ENCODE measurements at regions not wholly inside any gene's neighbourhood (a gene's known extent, or its start where the extent isn't known, plus 50 kb on each side); places are given as distances from the start of the nearest gene placed in this dataset.

GRCh38 chr12:113649256-113649830, 177.7 kb upstream of the LHX5 start:
- no peak for DNase-seq

GRCh38 chr12:113647048-113647447, 175.4 kb upstream of the LHX5 start:
- peak; percentile 18 to 19 for DNase-seq

- DNase-seq = no peak
Observed at GRCh38 chr12:113645603-113646002, 173.9 kb upstream of the LHX5 start.

- DNase-seq = no peak
Observed at GRCh38 chr12:113645183-113645582, 173.5 kb upstream of the LHX5 start.

- no peak for DNase-seq
Observed at GRCh38 chr12:113643177-113643974, 171.7 kb upstream of the LHX5 start.

- DNase-seq = no peak
Observed at GRCh38 chr12:113642672-113643071, 171.0 kb upstream of the LHX5 start.

GRCh38 chr12:113642216-113642615, 170.5 kb upstream of the LHX5 start:
- no peak for DNase-seq

GRCh38 chr12:113641426-113642030, 169.9 kb upstream of the LHX5 start:
- no peak for DNase-seq

- no peak for DNase-seq
Observed at GRCh38 chr12:113640837-113641236, 169.2 kb upstream of the LHX5 start.

- no peak for DNase-seq
Observed at GRCh38 chr12:113639474-113639873, 167.8 kb upstream of the LHX5 start.

GRCh38 chr12:113638460-113638775, 166.7 kb upstream of the LHX5 start:
- no peak for DNase-seq

- no peak for DNase-seq
Observed at GRCh38 chr12:113634982-113635381, 163.3 kb upstream of the LHX5 start.

- DNase-seq = no peak
Observed at GRCh38 chr12:113634474-113634873, 162.8 kb upstream of the LHX5 start.

GRCh38 chr12:113633678-113634332, 162.1 kb upstream of the LHX5 start:
- DNase-seq = no peak

- DNase-seq = no peak
Observed at GRCh38 chr12:113630625-113631024, 159.0 kb upstream of the LHX5 start.

GRCh38 chr12:113625499-113625898, 153.8 kb upstream of the LHX5 start:
- no peak for DNase-seq

GRCh38 chr12:113622410-113622809, 150.7 kb upstream of the LHX5 start:
- DNase-seq = no peak

GRCh38 chr12:113620437-113620976, 148.8 kb upstream of the LHX5 start:
- no peak for DNase-seq

GRCh38 chr12:113619202-113619601, 147.5 kb upstream of the LHX5 start:
- DNase-seq = no peak

GRCh38 chr12:113613414-113613813, 141.7 kb upstream of the LHX5 start:
- DNase-seq = no peak

GRCh38 chr12:113612793-113613192, 141.1 kb upstream of the LHX5 start:
- DNase-seq = no peak

GRCh38 chr12:113612076-113612728, 140.5 kb upstream of the LHX5 start:
- DNase-seq = no peak

- no peak for DNase-seq
Observed at GRCh38 chr12:113611652-113612051, 140.0 kb upstream of the LHX5 start.

All from activated T-cell treated with anti-CD3 and anti-CD28 coated beads, Interleukin-2, amount 50 U/mL, for 48 hours (primary cell).